Activated naive CD4-positive, alpha-beta T cell treated with anti-CD3 and anti-CD28 coated beads for 36 hours (primary cell): ENCODE measurements at regions not wholly inside any gene's neighbourhood (a gene's known extent, or its start where the extent isn't known, plus 50 kb on each side); places are given as distances from the start of the nearest gene placed in this dataset.

Experiments used
- CTCF ChIA-PET: fragments of 350-600 bp; sonication (Branson Sonifier 250); formaldehyde crosslinking; loops from one replicate; lab custom pipeline; 2021; ENCODE audit warnings: antibody characterized with exemption; lab: Charles Lee
- DNase-seq: peaks from one replicate; pipeline ENCODE4 v3.0.0-alpha.2; 2020
- H3K27ac Mint-ChIP-seq: one replicate; pipeline ENCODE4 v1.8.0; 2021; ENCODE audit warnings: mild to moderate bottlenecking, mixed read lengths
- H3K27me3 Mint-ChIP-seq: one replicate; pipeline ENCODE4 v1.8.0; 2021; ENCODE audit warnings: low read depth, mixed read lengths
- H3K36me3 Mint-ChIP-seq: one replicate; pipeline ENCODE4 v1.8.0; 2021; ENCODE audit warnings: low read depth, mixed read lengths
- H3K4me1 Mint-ChIP-seq: one replicate; pipeline ENCODE4 v1.8.0; 2021; ENCODE audit warnings: low read depth, mixed read lengths
- H3K4me3 Mint-ChIP-seq: one replicate; pipeline ENCODE4 v1.8.0; 2021; ENCODE audit warnings: mild to moderate bottlenecking, moderate library complexity, mixed read lengths
- H3K9me3 Mint-ChIP-seq: one replicate; pipeline ENCODE4 v1.8.0; 2021; ENCODE audit warnings: mixed read lengths
- intact Hi-C: fragments of 100-400 bp; cut with micrococcal nuclease; formaldehyde crosslinking; loops from one replicate; pipeline ENCODE4 v1.15.1; 2023

DNA sequence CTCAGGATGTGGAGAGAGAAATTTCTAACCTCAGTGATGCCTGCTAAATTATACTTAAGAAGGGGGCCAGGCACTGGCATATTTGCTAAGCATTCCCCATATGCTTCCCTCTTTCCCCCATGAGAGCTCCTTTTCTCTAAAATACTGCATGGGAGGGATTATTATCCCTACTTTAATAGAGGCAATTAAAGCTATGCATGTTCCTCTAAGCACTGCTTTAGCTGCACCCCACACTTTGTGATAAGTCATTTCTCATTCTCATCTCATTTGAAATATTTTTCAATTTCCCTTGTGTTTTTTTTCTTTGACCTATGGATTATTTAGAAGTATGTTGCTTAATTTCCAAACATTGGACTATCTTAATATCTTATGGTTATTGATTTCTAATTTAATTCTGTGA, 72.1 kb upstream of the CIBAR2 start:
- no peaks in the 10 kb centered on the region for H3K4me1 Mint-ChIP-seq

DNA sequence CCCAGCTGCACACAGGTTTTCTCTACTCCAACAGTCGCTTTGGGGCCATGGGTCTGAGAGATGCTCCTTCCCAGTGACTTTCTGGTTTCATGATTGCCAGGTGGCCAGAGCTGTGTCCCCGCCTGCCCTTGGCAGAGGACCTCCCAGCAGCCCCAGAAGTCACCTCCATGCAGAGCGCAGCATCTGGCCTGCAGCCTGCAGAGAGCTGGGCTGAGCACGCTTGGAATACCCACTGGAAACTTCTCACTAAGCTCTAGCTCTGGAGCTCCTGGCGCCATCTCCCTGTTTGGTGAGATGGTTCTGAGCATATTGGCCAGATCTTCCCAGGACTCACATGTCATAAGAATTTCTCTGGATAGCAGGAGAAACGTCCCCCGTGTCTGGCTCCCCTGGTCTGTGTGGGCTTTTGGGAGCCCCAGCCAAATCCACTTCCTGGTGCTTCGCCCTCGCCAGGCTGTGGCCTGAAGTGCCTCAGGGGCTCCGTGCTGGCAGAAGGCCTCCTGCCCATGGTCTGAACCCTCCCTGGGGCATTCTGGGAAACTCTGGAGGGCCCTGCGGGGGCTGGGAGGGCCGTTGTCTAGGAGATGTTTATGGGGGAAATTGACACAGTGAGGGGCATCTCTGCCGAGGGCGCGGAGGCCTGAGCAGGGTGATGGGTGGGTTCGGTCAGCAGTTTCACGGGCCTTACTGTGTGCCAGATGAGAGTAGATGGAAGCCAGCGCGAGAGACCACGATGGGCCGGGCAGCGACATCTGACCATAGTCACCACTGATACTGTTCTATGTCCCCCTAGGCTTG, 73.2 kb upstream of the CIBAR2 start:
- intact Hi-C loops: no loop called here
- CTCF ChIA-PET: interaction anchor here (0.8 kb wide), 1 partner anchor 16 kb away, joined by 4 read pairs; no protein-coding TSS in a partner anchor
- H3K9me3 Mint-ChIP-seq: peaks cover 27% of the 10 kb centered on the region
- no peaks in the 10 kb centered on the region for H3K36me3 Mint-ChIP-seq
- no peaks in the 10 kb centered on the region for H3K27me3 Mint-ChIP-seq
- no peak overlapping the region for H3K27ac Mint-ChIP-seq
- no peak overlapping the region for H3K4me3 Mint-ChIP-seq
- no peaks in the 10 kb centered on the region for H3K4me1 Mint-ChIP-seq
- no peak for DNase-seq

More for the DNA sequence above, 72.1 kb upstream of the CIBAR2 start:
- intact Hi-C loops: no loop called here
- peaks cover 20% of the 10 kb centered on the region for H3K9me3 Mint-ChIP-seq
- no peak for DNase-seq
- CTCF ChIA-PET: interaction anchor here (0.8 kb wide), 1 partner anchor 17 kb away, joined by 4 read pairs; no protein-coding TSS in a partner anchor
- no peaks in the 10 kb centered on the region for H3K36me3 Mint-ChIP-seq
- no peak overlapping the region for H3K27ac Mint-ChIP-seq
- H3K27me3 Mint-ChIP-seq: no peaks in the 10 kb centered on the region
- H3K4me3 Mint-ChIP-seq: no peak overlapping the region

DNA sequence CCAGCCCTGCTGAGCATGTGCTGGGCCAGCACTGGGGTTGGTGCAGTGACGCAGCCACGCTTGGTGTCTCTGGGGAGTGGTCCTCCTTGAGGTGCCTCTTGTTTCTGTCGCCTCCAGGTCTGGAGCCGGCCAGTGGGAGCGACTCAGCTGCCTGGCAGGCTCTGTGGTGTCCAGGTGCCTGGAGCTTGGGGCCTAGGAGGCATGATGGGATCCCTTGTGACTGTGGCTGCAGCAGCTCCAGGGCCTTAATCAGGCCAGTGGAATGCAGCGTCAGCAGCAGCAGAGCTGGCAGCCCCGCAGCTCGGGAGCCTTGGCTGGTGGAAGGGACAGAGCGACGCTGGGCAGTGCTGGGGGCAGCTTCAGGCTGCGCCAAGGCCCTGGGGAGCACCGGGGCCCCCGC, 74.7 kb upstream of the CIBAR2 start:
- Mint-ChIP-seq H3K36me3 (no peaks in the 10 kb centered on the region), H3K27ac (no peak overlapping the region), H3K27me3 (no peaks in the 10 kb centered on the region), H3K9me3 (peaks cover 27% of the 10 kb centered on the region), H3K4me3 (no peak overlapping the region), H3K4me1 (no peaks in the 10 kb centered on the region)
- intact Hi-C loops: no loop called here
- DNase-seq: no peak
- CTCF ChIA-PET: interaction anchor here (0.6 kb wide), 1 partner anchor 10 kb away, joined by 3 read pairs; no protein-coding TSS in a partner anchor

DNA sequence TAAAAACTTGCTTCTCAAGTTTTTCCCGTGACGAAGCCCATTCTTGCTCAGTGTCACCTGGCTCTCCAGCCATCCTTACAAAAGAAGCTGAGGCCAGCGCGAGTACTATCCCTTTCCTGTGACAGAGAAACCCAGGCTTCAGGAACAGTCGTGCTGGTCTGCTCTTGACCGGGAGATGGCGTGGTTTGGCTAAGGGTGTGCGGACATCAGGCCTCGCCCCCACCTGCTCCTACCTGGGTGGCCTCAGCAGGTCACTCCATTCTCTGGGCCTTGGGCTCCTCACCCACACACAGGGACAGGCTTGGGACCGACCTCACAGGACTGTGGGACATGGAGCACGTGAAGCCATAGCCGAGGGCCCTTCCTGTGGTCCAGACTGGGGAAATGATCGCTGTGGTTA, 75.2 kb upstream of the CIBAR2 start:
- no peak for DNase-seq
- Mint-ChIP-seq H3K4me3 (no peak overlapping the region), H3K27me3 (no peaks in the 10 kb centered on the region), H3K36me3 (no peaks in the 10 kb centered on the region), H3K9me3 (peaks cover 27% of the 10 kb centered on the region), H3K4me1 (no peaks in the 10 kb centered on the region), H3K27ac (no peak overlapping the region)
- CTCF ChIA-PET: no interaction called here
- intact Hi-C loops: no loop called here

DNA sequence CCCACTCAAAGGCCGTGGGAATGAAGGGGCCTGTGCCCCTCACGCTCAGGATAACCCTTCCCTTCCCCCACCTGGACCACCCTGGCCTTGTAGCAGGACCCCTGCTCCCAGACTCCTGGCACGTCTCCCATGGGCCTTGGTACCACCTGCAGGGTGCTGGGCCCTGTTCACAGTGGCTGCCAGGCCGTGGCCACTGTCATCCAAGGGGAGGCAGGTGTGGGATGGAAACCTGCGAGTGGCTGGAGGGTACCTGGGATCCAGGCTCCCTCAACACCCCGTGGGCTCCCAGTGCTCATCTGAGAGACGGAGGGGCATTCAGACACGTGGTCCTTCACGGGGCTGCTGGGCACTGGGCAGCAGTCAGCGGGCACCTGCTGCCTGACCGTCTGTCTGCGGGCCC, 75.6 kb upstream of the CIBAR2 start:
- peaks cover 27% of the 10 kb centered on the region for H3K9me3 Mint-ChIP-seq
- no peak overlapping the region for H3K27ac Mint-ChIP-seq
- H3K4me3 Mint-ChIP-seq: no peak overlapping the region
- DNase-seq: no peak
- intact Hi-C loops: no loop called here
- H3K36me3 Mint-ChIP-seq: no peaks in the 10 kb centered on the region
- H3K4me1 Mint-ChIP-seq: no peaks in the 10 kb centered on the region
- CTCF ChIA-PET: no interaction called here
- no peaks in the 10 kb centered on the region for H3K27me3 Mint-ChIP-seq

DNA sequence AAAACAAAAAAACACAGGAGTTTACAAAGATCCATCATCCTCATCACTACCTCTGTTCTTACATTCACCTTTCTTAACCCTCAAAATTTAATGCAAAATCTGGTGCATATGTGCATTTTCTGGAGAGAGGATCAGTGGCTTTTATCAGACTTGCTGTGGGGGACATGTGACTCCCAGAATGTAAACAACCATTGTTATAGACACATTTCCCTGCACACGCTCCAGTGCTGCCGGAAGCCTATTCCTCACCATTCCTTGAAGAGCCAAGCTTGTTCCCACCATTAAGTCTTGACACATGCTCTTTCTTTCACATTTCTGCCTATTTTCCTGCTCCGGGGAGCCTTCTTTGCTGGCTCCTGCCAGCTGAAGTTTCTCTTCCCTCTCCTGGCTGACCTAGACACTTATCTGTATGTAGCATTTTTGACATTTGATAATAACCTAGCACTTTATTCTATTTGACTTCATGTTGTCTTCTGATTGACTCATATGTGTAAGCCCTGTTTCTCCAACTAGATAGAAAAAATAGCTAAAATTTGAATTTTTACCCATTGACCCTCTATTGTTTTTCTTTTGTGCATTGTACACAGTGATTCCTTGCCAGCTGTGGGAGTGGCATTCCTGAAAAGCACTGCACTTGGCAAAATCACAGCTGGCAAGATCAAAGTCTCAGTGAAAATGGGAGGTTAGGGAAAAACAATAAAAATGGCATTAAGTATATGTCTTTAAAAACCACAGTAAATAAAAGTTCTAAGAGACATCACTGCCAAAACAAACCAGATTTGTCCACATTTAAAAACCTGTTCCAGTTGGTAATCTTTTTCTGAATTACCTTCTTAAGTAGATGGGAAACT, 76.8 kb upstream of the CIBAR2 start:
- Mint-ChIP-seq H3K27ac (no peak overlapping the region), H3K4me1 (no peaks in the 10 kb centered on the region), H3K9me3 (peaks cover 22% of the 10 kb centered on the region), H3K36me3 (no peaks in the 10 kb centered on the region), H3K27me3 (no peaks in the 10 kb centered on the region), H3K4me3 (no peak overlapping the region)
- intact Hi-C loops: no loop called here
- no peak for DNase-seq
- CTCF ChIA-PET: no interaction called here

DNA sequence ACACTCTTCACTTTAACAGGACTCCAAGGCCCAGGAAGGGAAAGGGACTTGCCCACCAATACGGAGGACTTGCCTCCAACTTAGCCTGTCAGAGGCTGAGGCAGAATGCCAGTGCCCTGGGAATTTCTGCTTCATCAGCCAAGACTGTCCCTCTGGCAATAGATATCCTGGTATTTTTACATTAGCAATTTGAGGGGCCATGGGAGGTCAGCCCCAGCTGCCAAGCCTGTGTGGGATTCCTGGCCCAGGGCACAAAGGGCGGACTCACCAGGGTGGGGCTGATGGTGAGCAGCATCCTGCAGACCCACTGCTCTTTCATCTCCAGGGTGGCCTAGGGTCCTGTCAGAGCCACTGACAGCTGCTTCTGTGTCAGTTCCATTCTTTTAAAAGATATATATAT, 78.3 kb upstream of the CIBAR2 start:
- no peak for DNase-seq
- Mint-ChIP-seq H3K4me3 (no peak overlapping the region), H3K36me3 (no peaks in the 10 kb centered on the region), H3K9me3 (peaks cover 11% of the 10 kb centered on the region), H3K27me3 (no peaks in the 10 kb centered on the region), H3K4me1 (no peaks in the 10 kb centered on the region), H3K27ac (no peak overlapping the region)
- CTCF ChIA-PET: no interaction called here
- intact Hi-C loops: no loop called here

DNA sequence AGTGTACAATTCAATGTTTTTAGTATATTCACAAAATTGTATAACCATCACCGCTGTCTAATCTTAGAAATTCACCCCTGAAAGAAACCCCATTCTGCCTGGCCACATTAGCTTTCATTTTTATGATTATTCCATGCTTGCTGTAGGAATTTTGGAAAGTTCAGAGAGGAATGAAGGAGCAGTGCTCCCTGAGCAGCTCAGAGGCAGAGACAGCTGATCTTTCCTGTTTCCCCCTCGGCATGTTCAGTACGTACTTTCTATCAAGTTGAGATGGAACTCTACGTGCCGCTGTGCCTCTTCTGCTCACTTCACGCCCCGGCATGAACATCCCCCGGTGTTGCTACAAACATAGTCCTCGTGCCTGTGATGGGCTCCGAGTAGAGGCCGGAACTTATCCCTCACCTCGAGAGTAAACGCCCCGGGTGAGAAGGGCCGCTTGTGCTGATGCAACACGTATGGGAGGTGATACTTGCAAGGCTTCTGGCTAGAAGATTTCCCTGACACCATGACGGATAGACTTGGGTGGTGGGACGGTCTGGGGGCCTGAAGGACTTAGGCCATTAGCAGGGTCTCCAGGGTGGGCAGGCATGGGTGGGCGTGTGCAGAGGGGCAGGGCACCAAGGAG, 79.2 kb upstream of the CIBAR2 start:
- H3K36me3 Mint-ChIP-seq: no peaks in the 10 kb centered on the region
- intact Hi-C loops: no loop called here
- H3K4me1 Mint-ChIP-seq: no peaks in the 10 kb centered on the region
- H3K27ac Mint-ChIP-seq: no peak overlapping the region
- peaks cover 11% of the 10 kb centered on the region for H3K9me3 Mint-ChIP-seq
- no peak overlapping the region for H3K4me3 Mint-ChIP-seq
- DNase-seq: no peak
- no peaks in the 10 kb centered on the region for H3K27me3 Mint-ChIP-seq
- CTCF ChIA-PET: no interaction called here

DNA sequence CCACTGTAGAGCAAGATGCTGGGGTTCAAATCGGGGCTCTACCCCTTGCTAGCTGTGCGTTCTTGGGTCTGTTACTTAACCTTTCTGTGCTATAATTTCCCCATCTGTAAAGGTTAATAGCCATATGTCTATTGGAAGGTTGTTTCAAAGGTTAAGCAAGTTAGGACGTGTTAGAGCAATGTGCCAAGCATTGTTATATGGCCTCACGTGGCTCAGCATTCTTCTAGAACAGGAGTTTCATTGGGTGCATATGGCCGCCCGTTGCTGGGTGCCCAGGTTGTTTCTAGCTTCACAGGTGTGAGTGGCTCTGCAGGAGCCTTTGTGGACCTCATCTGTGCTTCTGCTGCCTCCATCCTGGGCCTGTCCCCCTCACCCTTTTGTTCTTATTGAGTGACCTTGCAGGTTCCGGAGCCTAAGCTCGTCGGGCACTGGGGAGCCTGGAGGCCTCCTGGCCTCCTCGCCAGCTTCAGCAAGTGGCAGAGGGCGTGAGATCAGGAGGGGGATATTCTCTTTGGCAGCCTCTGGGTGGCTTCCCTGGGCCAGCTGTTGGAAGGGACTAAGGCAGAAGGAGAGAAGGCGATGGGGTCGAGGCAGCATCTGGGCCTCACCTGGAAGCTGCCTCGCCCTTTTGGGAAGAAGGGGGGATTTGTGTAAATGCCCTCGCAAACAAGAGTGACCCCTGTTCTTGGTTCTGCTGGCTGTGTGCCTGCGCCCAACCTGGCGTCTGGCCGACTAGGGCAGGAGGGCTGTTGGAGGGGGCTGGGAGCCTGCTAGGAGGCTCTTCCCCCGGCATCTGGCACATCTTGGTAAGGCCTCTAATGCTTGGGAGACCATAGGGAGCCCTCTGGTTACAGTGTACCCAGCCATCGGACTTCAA, 80.2 kb upstream of the CIBAR2 start:
- Mint-ChIP-seq H3K36me3 (no peaks in the 10 kb centered on the region), H3K27ac (no peak overlapping the region), H3K27me3 (no peaks in the 10 kb centered on the region), H3K4me1 (no peaks in the 10 kb centered on the region), H3K9me3 (peaks cover 11% of the 10 kb centered on the region), H3K4me3 (no peak overlapping the region)
- CTCF ChIA-PET: no interaction called here
- no peak for DNase-seq
- intact Hi-C loops: no loop called here

DNA sequence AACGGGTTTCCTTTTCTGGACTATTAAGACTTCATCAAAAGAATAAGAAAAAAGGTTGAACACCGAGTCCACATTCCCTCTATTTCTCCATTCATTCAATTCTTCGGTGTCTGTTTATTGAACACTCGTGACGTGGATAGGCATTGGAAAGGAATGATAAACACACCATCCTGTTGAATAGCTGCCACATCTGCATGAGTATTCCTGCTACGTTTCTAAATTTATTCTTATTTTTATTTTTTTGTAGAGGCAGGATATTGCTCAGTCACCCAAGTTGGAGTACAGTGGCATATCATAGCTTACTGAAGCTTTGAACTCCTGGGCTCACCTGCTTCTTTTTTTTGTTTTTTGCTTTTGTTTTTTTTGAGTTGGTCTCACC, 80.8 kb upstream of the CIBAR2 start:
- Mint-ChIP-seq H3K27me3 (no peaks in the 10 kb centered on the region), H3K36me3 (no peaks in the 10 kb centered on the region), H3K27ac (no peak overlapping the region), H3K4me3 (no peak overlapping the region), H3K9me3 (peaks cover 11% of the 10 kb centered on the region), H3K4me1 (no peaks in the 10 kb centered on the region)
- CTCF ChIA-PET: no interaction called here
- no peak for DNase-seq
- intact Hi-C loops: no loop called here

DNA sequence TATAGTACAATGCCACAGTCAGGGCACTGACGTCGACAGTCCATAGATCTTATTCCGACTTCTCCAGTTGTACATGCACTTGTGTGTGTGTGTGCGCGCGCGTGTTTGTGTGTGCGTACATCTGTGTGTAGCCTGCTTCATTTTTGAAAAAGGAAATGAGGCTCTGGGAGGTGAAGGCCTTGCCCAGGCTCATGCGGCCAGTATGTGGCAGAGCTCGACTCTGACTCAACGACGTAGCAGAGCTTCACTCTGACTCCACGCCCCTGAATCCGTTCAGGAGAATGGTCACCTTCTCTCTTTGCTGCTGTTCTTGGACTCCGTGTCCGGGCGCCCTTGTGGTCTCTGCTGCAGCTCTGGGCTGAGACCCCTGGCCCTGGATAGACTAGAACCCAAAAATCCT, 81.6 kb upstream of the CIBAR2 start:
- no peak overlapping the region for H3K4me3 Mint-ChIP-seq
- no peaks in the 10 kb centered on the region for H3K36me3 Mint-ChIP-seq
- no peak for DNase-seq
- no peaks in the 10 kb centered on the region for H3K27me3 Mint-ChIP-seq
- peaks cover 10% of the 10 kb centered on the region for H3K9me3 Mint-ChIP-seq
- no peak overlapping the region for H3K27ac Mint-ChIP-seq
- CTCF ChIA-PET: interaction anchor here (0.6 kb wide), 1 partner anchor 126 kb away, joined by 3 read pairs; no protein-coding TSS in a partner anchor
- intact Hi-C loops: no loop called here
- no peaks in the 10 kb centered on the region for H3K4me1 Mint-ChIP-seq
